CD4-positive, CD25-positive, alpha-beta regulatory T cell (primary cell): ENCODE measurements at regions not wholly inside any gene's neighbourhood (a gene's known extent, or its start where the extent isn't known, plus 50 kb on each side); places are given as distances from the start of the nearest gene placed in this dataset.

Experiments used
- ATAC-seq, 2 donors: fragments of 150-1000 bp; cut with Tn5 transposase; one replicate each; pipeline ENCODE4 v1.10.0; 2021; ENCODE audit warnings: low read depth in 2 of 2, moderate number of reproducible peaks in 2 of 2, moderate library complexity in 1 of 2
- DNase-seq, 3 donors: peaks; one replicate each; pipeline versions ENCODE4 v3.0.0 to v3.0.0-alpha.2; 2012 to 2022; ENCODE audit warnings: mixed read lengths in 1 of 3
- H3K27ac ChIP-seq: one replicate; pipeline ENCODE4 v1.7.0; 2013; ENCODE audit warnings: mild to moderate bottlenecking, low read length; ENCODE audit not compliant: insufficient read depth, poor library complexity, severe bottlenecking
- H3K27me3 ChIP-seq: one replicate; pipeline ENCODE4 v1.7.0; 2013; ENCODE audit warnings: low read length; ENCODE audit not compliant: control insufficient read depth, insufficient read depth
- H3K36me3 ChIP-seq: one replicate; pipeline ENCODE4 v1.7.0; 2013; ENCODE audit warnings: mild to moderate bottlenecking, low read length, moderate library complexity; ENCODE audit not compliant: control insufficient read depth, insufficient read depth
- H3K4me1 ChIP-seq: 2 replicates; pipeline ENCODE4 v1.7.0; 2013; ENCODE audit warnings: mild to moderate bottlenecking, low read length; ENCODE audit not compliant: insufficient read depth, control insufficient read depth, poor library complexity, severe bottlenecking
- H3K4me3 ChIP-seq: one replicate; pipeline ENCODE4 v1.7.0; 2013; ENCODE audit warnings: low read depth, mild to moderate bottlenecking, low read length, moderate library complexity
- H3K9me3 ChIP-seq, 2 experiments: 1 replicate in 1 of 2; 2 replicates in 1 of 2; pipeline ENCODE4 v1.7.0; 2013; ENCODE audit warnings: low read length in 2 of 2, mild to moderate bottlenecking in 1 of 2, moderate library complexity in 1 of 2; ENCODE audit not compliant: control insufficient read depth in 2 of 2
- H3K27ac Mint-ChIP-seq, 3 donors: one replicate each; pipeline ENCODE4 v1.8.0; 2020 to 2022; ENCODE audit warnings: mild to moderate bottlenecking in 3 of 3, mixed read lengths in 3 of 3, moderate library complexity in 2 of 3
- H3K27me3 Mint-ChIP-seq: one replicate; pipeline ENCODE4 v1.8.0; 2022; ENCODE audit warnings: mild to moderate bottlenecking, mixed read lengths
- H3K36me3 Mint-ChIP-seq: one replicate; pipeline ENCODE4 v1.8.0; 2020; ENCODE audit warnings: mixed read lengths
- H3K4me1 Mint-ChIP-seq, 4 donors: one replicate each; pipeline ENCODE4 v1.8.0; 2020 to 2022; ENCODE audit warnings: mixed read lengths in 4 of 4, mild to moderate bottlenecking in 1 of 4
- H3K4me3 Mint-ChIP-seq, 4 donors: one replicate each; pipeline ENCODE4 v1.8.0; 2020 to 2022; ENCODE audit warnings: mild to moderate bottlenecking in 4 of 4, mixed read lengths in 4 of 4, moderate library complexity in 3 of 4
- H3K9me3 Mint-ChIP-seq, 7 donors: one replicate each; pipeline ENCODE4 v1.8.0; 2020 to 2022; ENCODE audit warnings: mixed read lengths in 7 of 7, mild to moderate bottlenecking in 3 of 7, moderate library complexity in 2 of 7

- DNase-seq (no peak), ATAC-seq (no peak)
- Mint-ChIP-seq H3K27ac (no peak overlapping the region), H3K36me3 (no peaks in the 10 kb centered on the region), H3K4me3 (no peak overlapping the region), H3K9me3 (peaks cover 0 to 13% (median 2%) of the 10 kb centered on the region in 7 donors), H3K27me3 (no peaks in the 10 kb centered on the region), H3K4me1 (no peaks in the 10 kb centered on the region)
- peaks cover 0 to 2% of the 10 kb centered on the region in 2 experiments for H3K9me3 ChIP-seq
- H3K27me3 ChIP-seq: no peaks in the 10 kb centered on the region
- no peaks in the 10 kb centered on the region for H3K36me3 ChIP-seq
- H3K4me1 ChIP-seq: no peaks in the 10 kb centered on the region
- H3K4me3 ChIP-seq: no peak overlapping the region
- H3K27ac ChIP-seq: no peak overlapping the region
Observed at GRCh38 chr15:46526726-46527110, 891.9 kb downstream of the SQOR start.

DNA sequence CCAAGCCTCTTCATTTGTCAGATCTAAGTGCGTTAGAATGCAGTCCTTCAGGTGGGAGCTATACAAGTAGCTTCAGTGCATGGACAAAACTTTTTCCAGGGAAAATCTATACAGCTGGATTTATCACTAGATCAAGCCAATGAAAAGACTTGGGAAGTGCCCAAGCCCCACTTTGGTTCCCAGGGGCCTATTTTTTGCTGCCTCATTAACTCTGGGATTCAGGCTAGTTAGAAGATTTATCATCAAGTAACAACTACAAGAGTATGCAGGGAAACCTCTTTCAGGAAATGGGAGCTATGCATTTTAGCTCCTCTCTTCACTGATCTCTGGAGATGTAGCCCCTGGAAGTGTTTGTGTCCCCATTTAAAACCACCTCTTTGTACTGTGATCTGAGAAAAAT, 908.8 kb downstream of the SQOR start:
- no peak for DNase-seq
- H3K27ac Mint-ChIP-seq: no peak overlapping the region
- ATAC-seq: no peak
- Histone ChIP-seq H3K36me3 (no peaks in the 10 kb centered on the region), H3K9me3 (peaks cover 0 to 6% of the 10 kb centered on the region in 2 experiments), H3K4me1 (no peaks in the 10 kb centered on the region), H3K4me3 (no peak overlapping the region), H3K27ac (no peak overlapping the region), H3K27me3 (no peaks in the 10 kb centered on the region)
- H3K4me3 Mint-ChIP-seq: no peak overlapping the region
- H3K4me1 Mint-ChIP-seq: no peaks in the 10 kb centered on the region
- H3K27me3 Mint-ChIP-seq: no peaks in the 10 kb centered on the region
- peaks cover 3 to 21% (median 8%) of the 10 kb centered on the region in 7 donors for H3K9me3 Mint-ChIP-seq
- no peaks in the 10 kb centered on the region for H3K36me3 Mint-ChIP-seq

- Histone ChIP-seq H3K27ac (no peak overlapping the region), H3K27me3 (no peaks in the 10 kb centered on the region), H3K4me3 (no peak overlapping the region), H3K4me1 (no peaks in the 10 kb centered on the region), H3K9me3 (peaks cover 0 to 3% of the 10 kb centered on the region in 2 experiments), H3K36me3 (no peaks in the 10 kb centered on the region)
- H3K27me3 Mint-ChIP-seq: no peaks in the 10 kb centered on the region
- no peak overlapping the region for H3K4me3 Mint-ChIP-seq
- ATAC-seq (no peak), DNase-seq (no peak)
- peaks cover 0 to 14% (median 5%) of the 10 kb centered on the region in 7 donors for H3K9me3 Mint-ChIP-seq
- H3K4me1 Mint-ChIP-seq: no peaks in the 10 kb centered on the region
- H3K27ac Mint-ChIP-seq: no peak overlapping the region
- H3K36me3 Mint-ChIP-seq: no peaks in the 10 kb centered on the region
Observed at GRCh38 chr15:46548989-46549388, 914.2 kb downstream of the SQOR start.

DNA sequence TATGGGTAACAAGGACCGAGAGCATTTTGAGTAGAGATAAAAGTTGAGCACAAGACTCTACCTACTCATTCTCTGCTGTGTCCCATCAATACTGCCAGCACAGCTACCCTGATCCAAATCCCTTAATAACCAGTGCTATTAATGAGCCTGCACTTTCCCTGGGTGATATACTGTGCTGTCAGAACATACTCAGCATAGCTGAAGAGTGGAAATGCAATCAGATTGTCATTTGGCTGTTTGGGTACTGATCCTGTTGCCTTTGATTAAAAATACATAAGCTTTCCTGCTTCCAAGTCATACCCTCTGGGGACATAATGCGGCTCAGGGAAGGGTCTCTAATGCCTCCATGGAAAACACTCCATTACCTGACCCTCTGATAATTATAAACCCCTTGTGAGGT, 917.5 kb downstream of the SQOR start:
- Histone ChIP-seq H3K4me1 (no peaks in the 10 kb centered on the region), H3K27ac (no peak overlapping the region), H3K27me3 (no peaks in the 10 kb centered on the region), H3K4me3 (no peak overlapping the region), H3K36me3 (no peaks in the 10 kb centered on the region), H3K9me3 (peaks cover 0 to 2% of the 10 kb centered on the region in 2 experiments)
- Mint-ChIP-seq H3K27me3 (no peaks in the 10 kb centered on the region), H3K4me1 (no peaks in the 10 kb centered on the region), H3K36me3 (no peaks in the 10 kb centered on the region), H3K9me3 (peaks cover 0 to 16% (median 4%) of the 10 kb centered on the region in 7 donors), H3K27ac (no peak overlapping the region), H3K4me3 (no peak overlapping the region)
- ATAC-seq (no peak), DNase-seq (no peak)

- no peaks in the 10 kb centered on the region for H3K36me3 ChIP-seq
- H3K4me3 Mint-ChIP-seq: no peak overlapping the region
- no peaks in the 10 kb centered on the region for H3K27me3 ChIP-seq
- H3K4me1 ChIP-seq: no peaks in the 10 kb centered on the region
- H3K27ac ChIP-seq: no peak overlapping the region
- peaks cover 0 to 2% of the 10 kb centered on the region in 2 experiments for H3K9me3 ChIP-seq
- no peak overlapping the region for H3K27ac Mint-ChIP-seq
- no peaks in the 10 kb centered on the region for H3K4me1 Mint-ChIP-seq
- DNase-seq: no peak
- no peaks in the 10 kb centered on the region for H3K27me3 Mint-ChIP-seq
- ATAC-seq: no peak
- H3K9me3 Mint-ChIP-seq: peaks cover 2 to 11% (median 8%) of the 10 kb centered on the region in 7 donors
- no peaks in the 10 kb centered on the region for H3K36me3 Mint-ChIP-seq
- no peak overlapping the region for H3K4me3 ChIP-seq
Observed at GRCh38 chr15:46555547-46555946, 920.7 kb downstream of the SQOR start.

DNA sequence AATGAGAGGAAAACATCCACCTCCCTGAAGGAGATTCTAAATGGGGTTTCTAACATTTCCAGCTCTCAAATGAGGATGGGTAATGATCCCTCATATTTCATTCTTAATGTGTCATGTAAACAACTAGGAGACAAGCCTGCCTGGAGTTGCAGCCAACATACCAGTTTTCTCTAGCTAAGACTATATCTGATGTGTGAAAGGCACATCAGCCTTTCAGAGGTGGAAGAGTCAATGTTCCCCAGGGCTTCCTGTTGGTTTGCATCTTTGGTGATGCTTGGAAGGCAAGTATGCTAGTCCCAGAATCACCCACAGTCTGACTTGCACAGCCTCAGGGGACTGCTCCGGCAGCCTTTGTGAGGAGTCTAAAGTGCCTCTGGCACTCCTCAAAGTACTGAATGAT, 921.2 kb downstream of the SQOR start:
- no peak for ATAC-seq
- Mint-ChIP-seq H3K4me1 (no peaks in the 10 kb centered on the region), H3K27me3 (no peaks in the 10 kb centered on the region)

DNA sequence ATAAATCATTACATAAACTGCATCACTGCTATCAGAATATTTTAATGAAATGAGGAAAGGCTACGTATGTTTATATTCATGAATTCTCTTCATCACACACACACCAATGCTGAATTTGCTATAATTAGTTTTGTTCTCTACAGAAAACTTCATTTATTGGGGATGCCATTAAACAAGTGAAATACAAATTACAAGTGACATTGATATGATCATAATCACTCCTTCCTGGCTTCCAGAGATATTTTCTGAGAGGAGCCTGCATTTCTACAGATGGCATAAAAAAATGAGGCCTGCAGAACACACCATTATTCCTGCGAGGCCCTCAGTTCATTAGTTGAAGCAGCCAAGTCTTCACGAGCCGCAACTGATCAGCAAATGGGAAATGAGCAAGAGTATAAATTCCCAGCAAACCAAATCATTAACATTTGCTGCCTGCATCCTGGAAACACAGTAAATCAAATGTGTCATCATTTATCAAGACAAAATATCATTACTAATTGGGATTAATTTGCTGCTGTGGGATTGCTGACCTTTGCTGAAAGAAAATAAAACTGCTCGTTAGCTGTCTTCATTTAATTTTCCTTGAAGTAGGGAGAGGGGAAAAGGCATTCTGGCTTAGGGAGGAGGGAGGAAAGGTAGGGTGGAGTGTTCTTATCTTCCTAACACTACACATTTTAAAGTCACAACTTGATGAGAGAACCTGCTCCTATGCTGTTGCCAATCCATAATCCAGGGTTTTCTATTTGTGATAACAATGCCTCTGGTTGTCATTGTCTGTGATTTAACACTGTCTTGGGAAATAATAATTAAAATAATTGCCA, 921.9 kb downstream of the SQOR start:
- no peak overlapping the region for H3K27ac ChIP-seq
- no peaks in the 10 kb centered on the region for H3K4me1 Mint-ChIP-seq
- ATAC-seq (no peak), DNase-seq (no peak)
- no peak overlapping the region for H3K27ac Mint-ChIP-seq
- no peaks in the 10 kb centered on the region for H3K36me3 Mint-ChIP-seq
- no peak overlapping the region for H3K4me3 ChIP-seq
- peaks cover 0 to 2% of the 10 kb centered on the region in 2 experiments for H3K9me3 ChIP-seq
- no peaks in the 10 kb centered on the region for H3K27me3 Mint-ChIP-seq
- H3K36me3 ChIP-seq: no peaks in the 10 kb centered on the region
- H3K4me1 ChIP-seq: no peaks in the 10 kb centered on the region
- no peaks in the 10 kb centered on the region for H3K27me3 ChIP-seq
- no peak overlapping the region for H3K4me3 Mint-ChIP-seq
- peaks cover 2 to 16% (median 10%) of the 10 kb centered on the region in 7 donors for H3K9me3 Mint-ChIP-seq

More for the DNA sequence above, 921.2 kb downstream of the SQOR start:
- Mint-ChIP-seq H3K36me3 (no peaks in the 10 kb centered on the region), H3K9me3 (peaks cover 2 to 13% (median 8%) of the 10 kb centered on the region in 7 donors), H3K4me3 (no peak overlapping the region), H3K27ac (no peak overlapping the region)
- no peak for DNase-seq
- H3K27me3 ChIP-seq: no peaks in the 10 kb centered on the region
- H3K4me3 ChIP-seq: no peak overlapping the region
- H3K36me3 ChIP-seq: no peaks in the 10 kb centered on the region
- H3K9me3 ChIP-seq: peaks cover 0 to 2% of the 10 kb centered on the region in 2 experiments
- H3K4me1 ChIP-seq: no peaks in the 10 kb centered on the region
- no peak overlapping the region for H3K27ac ChIP-seq

DNA sequence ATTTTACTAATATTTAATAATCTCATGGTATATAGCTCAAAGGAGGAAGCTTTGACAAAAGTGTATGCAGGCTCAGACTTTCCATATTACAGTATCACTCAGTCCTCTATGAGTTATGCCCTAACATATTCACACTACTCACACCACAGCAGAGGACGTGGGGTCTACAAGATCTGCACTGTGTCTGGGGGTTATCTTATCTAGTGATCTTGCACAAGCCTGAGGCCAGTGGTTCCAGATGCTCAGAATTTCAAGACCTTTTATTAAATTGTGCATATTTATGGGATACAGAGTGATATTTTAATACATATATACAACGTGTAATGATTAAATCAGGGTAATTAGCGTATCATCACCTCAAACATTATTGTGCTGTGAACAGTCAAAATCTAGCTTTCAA, 933.1 kb downstream of the SQOR start:
- Mint-ChIP-seq H3K4me1 (no peaks in the 10 kb centered on the region), H3K27ac (no peak overlapping the region), H3K27me3 (no peaks in the 10 kb centered on the region), H3K4me3 (no peak overlapping the region), H3K9me3 (peaks cover 0 to 15% (median 7%) of the 10 kb centered on the region in 7 donors), H3K36me3 (no peaks in the 10 kb centered on the region)
- Histone ChIP-seq H3K36me3 (no peaks in the 10 kb centered on the region), H3K9me3 (peaks cover 4 to 6% of the 10 kb centered on the region in 2 experiments), H3K4me1 (no peaks in the 10 kb centered on the region), H3K27ac (no peak overlapping the region), H3K4me3 (no peak overlapping the region), H3K27me3 (no peaks in the 10 kb centered on the region)
- DNase-seq (no peak), ATAC-seq (no peak)
